ENCODE measurements at regions not wholly inside any gene's neighbourhood (a gene's known extent, or its start where the extent isn't known, plus 50 kb on each side); places are given as distances from the start of the nearest gene placed in this dataset.

DNA sequence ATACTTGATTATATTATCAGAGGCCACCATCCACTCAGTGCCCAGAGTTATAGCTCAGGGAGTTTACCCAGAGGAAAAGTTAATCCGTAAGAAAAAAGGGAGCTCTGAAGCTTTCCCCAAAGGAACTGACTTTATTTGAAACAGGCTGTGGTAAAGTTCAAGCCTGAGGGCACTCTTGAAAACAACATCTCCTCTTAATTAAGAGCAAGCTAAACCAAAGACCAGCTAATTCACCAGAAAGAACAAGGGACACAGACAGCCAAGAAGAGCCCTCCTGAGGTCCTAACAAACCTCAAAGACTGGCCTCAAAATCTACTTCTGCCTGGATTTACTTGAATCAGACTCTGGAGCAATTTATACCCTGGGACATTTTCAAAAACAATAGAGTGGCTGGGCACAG, 159.6 kb upstream of the CHST15 start (continued):
- TF ChIP-seq, protein P1, sequence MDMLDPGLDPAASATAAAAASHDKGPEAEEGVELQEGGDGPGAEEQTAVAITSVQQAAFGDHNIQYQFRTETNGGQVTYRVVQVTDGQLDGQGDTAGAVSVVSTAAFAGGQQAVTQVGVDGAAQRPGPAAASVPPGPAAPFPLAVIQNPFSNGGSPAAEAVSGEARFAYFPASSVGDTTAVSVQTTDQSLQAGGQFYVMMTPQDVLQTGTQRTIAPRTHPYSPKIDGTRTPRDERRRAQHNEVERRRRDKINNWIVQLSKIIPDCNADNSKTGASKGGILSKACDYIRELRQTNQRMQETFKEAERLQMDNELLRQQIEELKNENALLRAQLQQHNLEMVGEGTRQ (CRISPR knock-in tag; IDR thresholded peaks at IDR 0.05): no peak
- TF ChIP-seq, protein P2, sequence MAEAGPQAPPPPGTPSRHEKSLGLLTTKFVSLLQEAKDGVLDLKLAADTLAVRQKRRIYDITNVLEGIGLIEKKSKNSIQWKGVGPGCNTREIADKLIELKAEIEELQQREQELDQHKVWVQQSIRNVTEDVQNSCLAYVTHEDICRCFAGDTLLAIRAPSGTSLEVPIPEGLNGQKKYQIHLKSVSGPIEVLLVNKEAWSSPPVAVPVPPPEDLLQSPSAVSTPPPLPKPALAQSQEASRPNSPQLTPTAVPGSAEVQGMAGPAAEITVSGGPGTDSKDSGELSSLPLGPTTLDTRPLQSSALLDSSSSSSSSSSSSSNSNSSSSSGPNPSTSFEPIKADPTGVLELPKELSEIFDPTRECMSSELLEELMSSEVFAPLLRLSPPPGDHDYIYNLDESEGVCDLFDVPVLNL (CRISPR knock-in tag; IDR thresholded peaks at IDR 0.05; ENCODE audit: borderline replicate concordance, low read depth): no peak
- TF ChIP-seq ATF1 (CRISPR knock-in tag; IDR thresholded peaks at IDR 0.05): no peak

DNA sequence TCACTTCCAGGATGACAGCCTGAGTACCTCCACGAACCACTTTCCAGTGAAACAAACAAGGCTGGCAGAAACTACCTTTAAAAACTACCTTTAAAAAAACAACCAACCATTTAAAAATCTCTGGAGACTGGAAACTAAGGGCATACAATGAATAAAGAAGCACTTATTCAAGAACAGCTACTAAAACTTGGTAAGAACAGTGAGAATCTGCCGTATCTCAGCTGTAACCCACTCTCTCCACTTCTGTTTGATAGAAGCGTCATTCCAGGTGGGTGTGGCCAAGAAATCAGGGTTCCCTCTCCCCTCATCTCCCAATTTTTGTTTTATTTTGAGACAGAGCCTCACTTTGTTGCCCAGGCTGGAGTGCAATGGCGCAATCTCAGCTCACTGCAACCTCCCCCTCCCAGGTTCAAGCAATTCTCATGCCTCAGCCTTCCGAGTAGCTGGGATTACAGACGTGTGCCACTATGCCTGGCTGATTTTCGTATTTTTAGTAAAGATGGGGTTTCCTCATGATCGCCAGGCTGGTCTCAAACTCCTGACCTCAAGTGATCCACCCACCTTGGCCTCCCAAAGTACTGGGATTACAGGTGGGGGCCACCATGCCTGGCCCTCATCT, 158.8 kb upstream of the CHST15 start:
- CTCF ChIA-PET: interaction anchor here (1.0 to 4.7 kb wide), 6 partner anchors 11 to 257 kb away, joined by 3 to 26 read pairs (median 4); no protein-coding TSS in a partner anchor
- no peaks in the 10 kb centered on the region for H3K4me1 Mint-ChIP-seq

DNA sequence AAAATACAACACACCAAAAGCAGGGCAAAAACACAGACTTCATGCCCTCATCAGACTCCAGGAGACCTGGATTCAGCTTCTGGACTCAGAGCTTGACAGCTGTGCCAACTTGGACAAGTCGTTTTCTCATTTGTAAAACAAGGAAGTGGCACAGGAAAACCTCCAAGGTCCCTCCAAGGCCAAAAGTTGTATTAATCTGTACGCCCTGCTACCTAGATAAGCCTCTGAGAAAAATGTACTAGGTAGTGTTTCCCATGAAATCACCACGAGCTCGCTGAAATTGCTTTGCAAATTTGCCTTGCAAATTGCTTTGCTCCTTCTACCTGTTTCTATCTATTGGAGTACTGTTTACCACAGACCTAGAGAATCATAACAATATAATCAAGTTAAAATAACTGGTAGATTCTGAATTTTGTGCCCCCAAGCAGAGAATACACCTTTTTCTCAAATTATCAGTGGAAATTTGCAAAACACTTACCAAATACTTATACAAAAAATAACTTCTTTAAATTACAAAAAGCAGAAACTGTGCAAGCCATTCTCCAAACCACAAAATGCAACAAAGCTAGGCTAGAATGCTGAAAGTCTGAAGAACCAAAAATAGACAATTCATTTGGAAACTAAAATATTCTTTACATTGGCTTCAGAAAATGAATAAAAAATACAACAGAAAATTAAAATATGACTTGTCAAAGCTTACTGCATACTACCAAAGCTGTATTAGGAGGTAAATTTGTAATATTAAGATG, 158.1 kb upstream of the CHST15 start:
- ChIA-PET CTCF (interaction anchor here (1.0 to 4.7 kb wide), 6 partner anchors 11 to 256 kb away, joined by 3 to 26 read pairs (median 3); no protein-coding TSS in a partner anchor), POLR2A (no interaction called here)
- Mint-ChIP-seq H3K4me3 (no peak overlapping the region), H3K4me1 (no peaks in the 10 kb centered on the region), H3K36me3 (peaks cover 4% of the 10 kb centered on the region), H3K9me3 (peaks cover 20% of the 10 kb centered on the region), H3K27me3 (ENCODE audit: low read depth) (peaks cover 5% of the 10 kb centered on the region; the same call in 1 of the 2 replicates), H3K27ac (no peak overlapping the region)
- ATAC-seq (no peak), DNase-seq (ENCODE audit: low spot score) (no peak)
- TF ChIP-seq TEAD1 (CRISPR knock-in tag; IDR thresholded peaks at IDR 0.05): no peak
- TF ChIP-seq SMAD4 (CRISPR knock-in tag; IDR thresholded peaks at IDR 0.05): no peak
- no peak for TF ChIP-seq SP1 (CRISPR knock-in tag; conservative IDR thresholded peaks at IDR 0.05)
- TF ChIP-seq, protein P3, sequence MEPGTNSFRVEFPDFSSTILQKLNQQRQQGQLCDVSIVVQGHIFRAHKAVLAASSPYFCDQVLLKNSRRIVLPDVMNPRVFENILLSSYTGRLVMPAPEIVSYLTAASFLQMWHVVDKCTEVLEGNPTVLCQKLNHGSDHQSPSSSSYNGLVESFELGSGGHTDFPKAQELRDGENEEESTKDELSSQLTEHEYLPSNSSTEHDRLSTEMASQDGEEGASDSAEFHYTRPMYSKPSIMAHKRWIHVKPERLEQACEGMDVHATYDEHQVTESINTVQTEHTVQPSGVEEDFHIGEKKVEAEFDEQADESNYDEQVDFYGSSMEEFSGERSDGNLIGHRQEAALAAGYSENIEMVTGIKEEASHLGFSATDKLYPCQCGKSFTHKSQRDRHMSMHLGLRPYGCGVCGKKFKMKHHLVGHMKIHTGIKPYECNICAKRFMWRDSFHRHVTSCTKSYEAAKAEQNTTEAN (CRISPR knock-in tag; IDR thresholded peaks at IDR 0.05): no peak
- TF ChIP-seq, protein P4, sequence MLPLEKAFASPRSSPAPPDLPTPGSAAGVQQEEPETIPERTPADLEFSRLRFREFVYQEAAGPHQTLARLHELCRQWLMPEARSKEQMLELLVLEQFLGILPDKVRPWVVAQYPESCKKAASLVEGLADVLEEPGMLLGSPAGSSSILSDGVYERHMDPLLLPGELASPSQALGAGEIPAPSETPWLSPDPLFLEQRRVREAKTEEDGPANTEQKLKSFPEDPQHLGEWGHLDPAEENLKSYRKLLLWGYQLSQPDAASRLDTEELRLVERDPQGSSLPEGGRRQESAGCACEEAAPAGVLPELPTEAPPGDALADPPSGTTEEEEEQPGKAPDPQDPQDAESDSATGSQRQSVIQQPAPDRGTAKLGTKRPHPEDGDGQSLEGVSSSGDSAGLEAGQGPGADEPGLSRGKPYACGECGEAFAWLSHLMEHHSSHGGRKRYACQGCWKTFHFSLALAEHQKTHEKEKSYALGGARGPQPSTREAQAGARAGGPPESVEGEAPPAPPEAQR (CRISPR knock-in tag; IDR thresholded peaks at IDR 0.05): no peak
- TF ChIP-seq ZNF671 (CRISPR knock-in tag; IDR thresholded peaks at IDR 0.05): no peak
- no peak for TF ChIP-seq SMAD3 (CRISPR knock-in tag; IDR thresholded peaks at IDR 0.05; ENCODE audit: borderline replicate concordance)
- TF ChIP-seq, protein P5, sequence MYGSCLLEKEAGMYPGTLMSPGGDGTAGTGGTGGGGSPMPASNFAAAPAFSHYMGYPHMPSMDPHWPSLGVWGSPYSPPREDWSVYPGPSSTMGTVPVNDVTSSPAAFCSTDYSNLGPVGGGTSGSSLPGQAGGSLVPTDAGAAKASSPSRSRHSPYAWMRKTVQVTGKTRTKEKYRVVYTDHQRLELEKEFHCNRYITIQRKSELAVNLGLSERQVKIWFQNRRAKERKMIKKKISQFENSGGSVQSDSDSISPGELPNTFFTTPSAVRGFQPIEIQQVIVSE (CRISPR knock-in tag; IDR thresholded peaks at IDR 0.05; ENCODE audit: borderline replicate concordance): no peak
- TF ChIP-seq MYBL2 (CRISPR knock-in tag; IDR thresholded peaks at IDR 0.05): no peak
- TF ChIP-seq, protein P6, sequence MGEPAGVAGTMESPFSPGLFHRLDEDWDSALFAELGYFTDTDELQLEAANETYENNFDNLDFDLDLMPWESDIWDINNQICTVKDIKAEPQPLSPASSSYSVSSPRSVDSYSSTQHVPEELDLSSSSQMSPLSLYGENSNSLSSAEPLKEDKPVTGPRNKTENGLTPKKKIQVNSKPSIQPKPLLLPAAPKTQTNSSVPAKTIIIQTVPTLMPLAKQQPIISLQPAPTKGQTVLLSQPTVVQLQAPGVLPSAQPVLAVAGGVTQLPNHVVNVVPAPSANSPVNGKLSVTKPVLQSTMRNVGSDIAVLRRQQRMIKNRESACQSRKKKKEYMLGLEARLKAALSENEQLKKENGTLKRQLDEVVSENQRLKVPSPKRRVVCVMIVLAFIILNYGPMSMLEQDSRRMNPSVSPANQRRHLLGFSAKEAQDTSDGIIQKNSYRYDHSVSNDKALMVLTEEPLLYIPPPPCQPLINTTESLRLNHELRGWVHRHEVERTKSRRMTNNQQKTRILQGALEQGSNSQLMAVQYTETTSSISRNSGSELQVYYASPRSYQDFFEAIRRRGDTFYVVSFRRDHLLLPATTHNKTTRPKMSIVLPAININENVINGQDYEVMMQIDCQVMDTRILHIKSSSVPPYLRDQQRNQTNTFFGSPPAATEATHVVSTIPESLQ (CRISPR knock-in tag; IDR thresholded peaks at IDR 0.05): no peak
- TF ChIP-seq, protein P7, sequence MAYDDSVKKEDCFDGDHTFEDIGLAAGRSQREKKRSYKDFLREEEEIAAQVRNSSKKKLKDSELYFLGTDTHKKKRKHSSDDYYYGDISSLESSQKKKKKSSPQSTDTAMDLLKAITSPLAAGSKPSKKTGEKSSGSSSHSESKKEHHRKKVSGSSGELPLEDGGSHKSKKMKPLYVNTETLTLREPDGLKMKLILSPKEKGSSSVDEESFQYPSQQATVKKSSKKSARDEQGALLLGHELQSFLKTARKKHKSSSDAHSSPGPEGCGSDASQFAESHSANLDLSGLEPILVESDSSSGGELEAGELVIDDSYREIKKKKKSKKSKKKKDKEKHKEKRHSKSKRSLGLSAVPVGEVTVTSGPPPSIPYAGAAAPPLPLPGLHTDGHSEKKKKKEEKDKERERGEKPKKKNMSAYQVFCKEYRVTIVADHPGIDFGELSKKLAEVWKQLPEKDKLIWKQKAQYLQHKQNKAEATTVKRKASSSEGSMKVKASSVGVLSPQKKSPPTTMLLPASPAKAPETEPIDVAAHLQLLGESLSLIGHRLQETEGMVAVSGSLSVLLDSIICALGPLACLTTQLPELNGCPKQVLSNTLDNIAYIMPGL (CRISPR knock-in tag; IDR thresholded peaks at IDR 0.05): no peak
- no peak for TF ChIP-seq CREB1 (CRISPR knock-in tag; IDR thresholded peaks at IDR 0.05)
- TF ChIP-seq ZNF416 (CRISPR knock-in tag; IDR thresholded peaks at IDR 0.05): no peak

More for the DNA sequence above, 158.8 kb upstream of the CHST15 start:
- DNase-seq (ENCODE audit: low spot score): no peak
- POLR2A ChIA-PET: no interaction called here
- Mint-ChIP-seq H3K27ac (no peak overlapping the region), H3K36me3 (peaks cover 4% of the 10 kb centered on the region), H3K4me3 (no peak overlapping the region), H3K9me3 (peaks cover 15% of the 10 kb centered on the region), H3K27me3 (ENCODE audit: low read depth) (peaks cover 5% of the 10 kb centered on the region; the same call in 1 of the 2 replicates)
- TF ChIP-seq ATF1 (CRISPR knock-in tag; IDR thresholded peaks at IDR 0.05) (no peak), FOXJ3 (CRISPR knock-in tag; IDR thresholded peaks at IDR 0.05; ENCODE audit: borderline replicate concordance) (no peak), FOXP1 (CRISPR knock-in tag; IDR thresholded peaks at IDR 0.05; ENCODE audit: borderline replicate concordance) (no peak), ETV6 (CRISPR knock-in tag; IDR thresholded peaks at IDR 0.05) (no peak), CBFB (CRISPR knock-in tag; IDR thresholded peaks at IDR 0.05; ENCODE audit: low read depth) (no peak), NFYB (CRISPR knock-in tag; conservative IDR thresholded peaks at IDR 0.05; ENCODE audit: low read depth) (no peak), CREB1 (CRISPR knock-in tag; IDR thresholded peaks at IDR 0.05) (no peak), MYBL2 (CRISPR knock-in tag; IDR thresholded peaks at IDR 0.05) (no peak), NR3C1 (CRISPR knock-in tag; conservative IDR thresholded peaks at IDR 0.05; ENCODE audit: low read depth) (no peak)
- TF ChIP-seq, protein P5 (CRISPR knock-in tag; IDR thresholded peaks at IDR 0.05; ENCODE audit: borderline replicate concordance): no peak
- TF ChIP-seq, protein P8, sequence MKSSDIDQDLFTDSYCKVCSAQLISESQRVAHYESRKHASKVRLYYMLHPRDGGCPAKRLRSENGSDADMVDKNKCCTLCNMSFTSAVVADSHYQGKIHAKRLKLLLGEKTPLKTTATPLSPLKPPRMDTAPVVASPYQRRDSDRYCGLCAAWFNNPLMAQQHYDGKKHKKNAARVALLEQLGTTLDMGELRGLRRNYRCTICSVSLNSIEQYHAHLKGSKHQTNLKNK (CRISPR knock-in tag; IDR thresholded peaks at IDR 0.05): no peak
- ATAC-seq: no peak

Measured in WTC11 (cell line).